Activated naive CD8-positive, alpha-beta T cell treated with anti-CD3 and anti-CD28 coated beads, Interleukin-2, amount 10 ng/mL, durations not matched to agents 7 days and 5 days (primary cell): ENCODE measurements at regions not wholly inside any gene's neighbourhood (a gene's known extent, or its start where the extent isn't known, plus 50 kb on each side); places are given as distances from the start of the nearest gene placed in this dataset.

Experiments used
- ATAC-seq: fragments of 150-1000 bp; cut with Tn5 transposase; one replicate; pipeline ENCODE4 v1.10.0; 2021; ENCODE audit warnings: low read depth, moderate library complexity
- POLR2A ChIA-PET: fragments of 350-600 bp; sonication (Branson Sonifier 250); formaldehyde crosslinking; loops from one replicate; lab custom pipeline; 2021; ENCODE audit warnings: antibody characterized with exemption; lab: Charles Lee
- DNase-seq: peaks from one replicate; pipeline ENCODE4 v3.0.0; 2021
- H3K27ac Mint-ChIP-seq: one replicate; pipeline ENCODE4 v1.8.0; 2022; ENCODE audit warnings: mild to moderate bottlenecking, mixed read lengths
- H3K27me3 Mint-ChIP-seq: one replicate; pipeline ENCODE4 v1.8.0; 2022; ENCODE audit warnings: mild to moderate bottlenecking, moderate library complexity, mixed read lengths
- H3K36me3 Mint-ChIP-seq: one replicate; pipeline ENCODE4 v1.8.0; 2021; ENCODE audit warnings: mild to moderate bottlenecking, mixed read lengths
- H3K4me1 Mint-ChIP-seq: one replicate; pipeline ENCODE4 v1.8.0; 2021; ENCODE audit warnings: mixed read lengths
- H3K4me3 Mint-ChIP-seq: one replicate; pipeline ENCODE4 v1.8.0; 2022; ENCODE audit warnings: mild to moderate bottlenecking, moderate library complexity, mixed read lengths
- H3K9me3 Mint-ChIP-seq: one replicate; pipeline ENCODE4 v1.8.0; 2021; ENCODE audit warnings: mixed read lengths

GRCh38 chr5:2569176-2569575 is 182.3 kb downstream of the IRX2 start:
- Mint-ChIP-seq H3K4me1 (no peaks in the 10 kb centered on the region), H3K27me3 (no peaks in the 10 kb centered on the region), H3K27ac (no peak overlapping the region), H3K4me3 (no peak overlapping the region), H3K9me3 (no peaks in the 10 kb centered on the region), H3K36me3 (no peaks in the 10 kb centered on the region)
- DNase-seq (no peak), ATAC-seq (no peak)
- POLR2A ChIA-PET: no interaction called here

GRCh38 chr5:2566284-2566683 is 185.2 kb downstream of the IRX2 start:
- Mint-ChIP-seq H3K9me3 (no peaks in the 10 kb centered on the region), H3K4me3 (no peak overlapping the region), H3K36me3 (no peaks in the 10 kb centered on the region), H3K4me1 (no peaks in the 10 kb centered on the region), H3K27me3 (no peaks in the 10 kb centered on the region), H3K27ac (no peak overlapping the region)
- ATAC-seq: no peak
- DNase-seq: no peak
- POLR2A ChIA-PET: no interaction called here

GRCh38 chr5:2565147-2565546 is 186.3 kb downstream of the IRX2 start:
- H3K9me3 Mint-ChIP-seq: no peaks in the 10 kb centered on the region
- H3K27ac Mint-ChIP-seq: no peak overlapping the region
- H3K36me3 Mint-ChIP-seq: no peaks in the 10 kb centered on the region

GRCh38 chr5:2563046-2563445 is 188.4 kb downstream of the IRX2 start:
- Mint-ChIP-seq H3K36me3 (no peaks in the 10 kb centered on the region), H3K27me3 (no peaks in the 10 kb centered on the region), H3K4me1 (no peaks in the 10 kb centered on the region), H3K9me3 (no peaks in the 10 kb centered on the region), H3K27ac (no peak overlapping the region), H3K4me3 (no peak overlapping the region)
- ATAC-seq (no peak), DNase-seq (no peak)
- POLR2A ChIA-PET: no interaction called here

More at GRCh38 chr5:2565147-2565546, 186.3 kb downstream of the IRX2 start:
- Mint-ChIP-seq H3K4me1 (no peaks in the 10 kb centered on the region), H3K27me3 (no peaks in the 10 kb centered on the region), H3K4me3 (no peak overlapping the region)
- POLR2A ChIA-PET: no interaction called here
- no peak for DNase-seq
- no peak for ATAC-seq

- ATAC-seq (no peak), DNase-seq (no peak)
- Mint-ChIP-seq H3K4me1 (no peaks in the 10 kb centered on the region), H3K27ac (no peak overlapping the region), H3K36me3 (no peaks in the 10 kb centered on the region), H3K9me3 (no peaks in the 10 kb centered on the region), H3K27me3 (no peaks in the 10 kb centered on the region), H3K4me3 (no peak overlapping the region)
- POLR2A ChIA-PET: no interaction called here
These were observed 189.4 kb downstream of the IRX2 start for GRCh38 chr5:2562036-2562435.

GRCh38 chr5:2560435-2560834 is 191.0 kb downstream of the IRX2 start:
- Mint-ChIP-seq H3K4me3 (no peak overlapping the region), H3K9me3 (peaks cover 4% of the 10 kb centered on the region), H3K36me3 (no peaks in the 10 kb centered on the region), H3K27me3 (no peaks in the 10 kb centered on the region), H3K27ac (no peak overlapping the region), H3K4me1 (no peaks in the 10 kb centered on the region)
- ATAC-seq (no peak), DNase-seq (no peak)
- POLR2A ChIA-PET: no interaction called here

GRCh38 chr5:2557435-2557834 is 194.0 kb downstream of the IRX2 start:
- no peak overlapping the region for H3K4me3 Mint-ChIP-seq
- H3K9me3 Mint-ChIP-seq: peaks cover 13% of the 10 kb centered on the region
- no peak for ATAC-seq
- no peaks in the 10 kb centered on the region for H3K27me3 Mint-ChIP-seq
- no peaks in the 10 kb centered on the region for H3K36me3 Mint-ChIP-seq
- POLR2A ChIA-PET: no interaction called here
- no peak overlapping the region for H3K27ac Mint-ChIP-seq
- H3K4me1 Mint-ChIP-seq: no peaks in the 10 kb centered on the region
- no peak for DNase-seq

GRCh38 chr5:2556375-2556966 is 195.0 kb downstream of the IRX2 start:
- POLR2A ChIA-PET: no interaction called here
- no peaks in the 10 kb centered on the region for H3K36me3 Mint-ChIP-seq

GRCh38 chr5:2553611-2554010 is 197.9 kb downstream of the IRX2 start:
- H3K4me1 Mint-ChIP-seq: no peaks in the 10 kb centered on the region
- ATAC-seq (no peak), DNase-seq (no peak)
- H3K4me3 Mint-ChIP-seq: no peak overlapping the region
- POLR2A ChIA-PET: no interaction called here
- H3K27me3 Mint-ChIP-seq: no peaks in the 10 kb centered on the region
- no peaks in the 10 kb centered on the region for H3K36me3 Mint-ChIP-seq
- no peak overlapping the region for H3K27ac Mint-ChIP-seq
- H3K9me3 Mint-ChIP-seq: peaks cover 15% of the 10 kb centered on the region

More at GRCh38 chr5:2556375-2556966, 195.0 kb downstream of the IRX2 start:
- H3K27ac Mint-ChIP-seq: no peak overlapping the region
- H3K4me1 Mint-ChIP-seq: no peaks in the 10 kb centered on the region
- H3K9me3 Mint-ChIP-seq: peaks cover 15% of the 10 kb centered on the region
- no peak for DNase-seq
- H3K27me3 Mint-ChIP-seq: no peaks in the 10 kb centered on the region
- H3K4me3 Mint-ChIP-seq: no peak overlapping the region
- ATAC-seq: no peak

GRCh38 chr5:2550509-2550908 is 201.0 kb downstream of the IRX2 start:
- no peaks in the 10 kb centered on the region for H3K36me3 Mint-ChIP-seq
- H3K4me1 Mint-ChIP-seq: no peaks in the 10 kb centered on the region
- H3K27me3 Mint-ChIP-seq: no peaks in the 10 kb centered on the region
- no peak overlapping the region for H3K27ac Mint-ChIP-seq
- H3K4me3 Mint-ChIP-seq: no peak overlapping the region
- ATAC-seq (no peak), DNase-seq (no peak)
- POLR2A ChIA-PET: no interaction called here
- peaks cover 11% of the 10 kb centered on the region for H3K9me3 Mint-ChIP-seq

GRCh38 chr5:2549900-2550299 is 201.6 kb downstream of the IRX2 start:
- Mint-ChIP-seq H3K4me3 (no peak overlapping the region), H3K4me1 (no peaks in the 10 kb centered on the region)

GRCh38 chr5:2549354-2549753 is 202.1 kb downstream of the IRX2 start:
- H3K9me3 Mint-ChIP-seq: peaks cover 11% of the 10 kb centered on the region
- no peak for ATAC-seq

More at GRCh38 chr5:2549900-2550299, 201.6 kb downstream of the IRX2 start:
- DNase-seq (no peak), ATAC-seq (no peak)
- H3K36me3 Mint-ChIP-seq: no peaks in the 10 kb centered on the region
- peaks cover 11% of the 10 kb centered on the region for H3K9me3 Mint-ChIP-seq
- no peak overlapping the region for H3K27ac Mint-ChIP-seq
- POLR2A ChIA-PET: no interaction called here
- no peaks in the 10 kb centered on the region for H3K27me3 Mint-ChIP-seq

GRCh38 chr5:2546938-2547337 is 204.5 kb downstream of the IRX2 start:
- ATAC-seq (no peak), DNase-seq (no peak)
- Mint-ChIP-seq H3K36me3 (no peaks in the 10 kb centered on the region), H3K9me3 (peaks cover 2% of the 10 kb centered on the region), H3K4me3 (no peak overlapping the region), H3K27ac (no peak overlapping the region), H3K27me3 (no peaks in the 10 kb centered on the region), H3K4me1 (no peaks in the 10 kb centered on the region)
- POLR2A ChIA-PET: no interaction called here

More at GRCh38 chr5:2549354-2549753, 202.1 kb downstream of the IRX2 start:
- Mint-ChIP-seq H3K27me3 (no peaks in the 10 kb centered on the region), H3K27ac (no peak overlapping the region), H3K4me3 (no peak overlapping the region), H3K4me1 (no peaks in the 10 kb centered on the region), H3K36me3 (no peaks in the 10 kb centered on the region)
- DNase-seq: no peak
- POLR2A ChIA-PET: no interaction called here

- POLR2A ChIA-PET: no interaction called here
- no peak overlapping the region for H3K4me3 Mint-ChIP-seq
- no peak overlapping the region for H3K27ac Mint-ChIP-seq
- ATAC-seq (no peak), DNase-seq (no peak)
- no peaks in the 10 kb centered on the region for H3K27me3 Mint-ChIP-seq
- H3K4me1 Mint-ChIP-seq: no peaks in the 10 kb centered on the region
- peaks cover 13% of the 10 kb centered on the region for H3K9me3 Mint-ChIP-seq
- H3K36me3 Mint-ChIP-seq: no peaks in the 10 kb centered on the region
These were observed 207.5 kb downstream of the IRX2 start for GRCh38 chr5:2544003-2544402.

GRCh38 chr5:2542821-2543220 is 208.7 kb downstream of the IRX2 start:
- ATAC-seq (no peak), DNase-seq (no peak)
- Mint-ChIP-seq H3K4me1 (peaks cover 3% of the 10 kb centered on the region), H3K4me3 (no peak overlapping the region), H3K27me3 (no peaks in the 10 kb centered on the region), H3K36me3 (no peaks in the 10 kb centered on the region), H3K27ac (no peak overlapping the region), H3K9me3 (peaks cover 13% of the 10 kb centered on the region)
- POLR2A ChIA-PET: no interaction called here
